ENCODE measurements at regions not wholly inside any gene's neighbourhood (a gene's known extent, or its start where the extent isn't known, plus 50 kb on each side); places are given as distances from the start of the nearest gene placed in this dataset.
A peak's percentile ranks its signal among the peaks of the same experiment; 100 is the strongest.

DNA sequence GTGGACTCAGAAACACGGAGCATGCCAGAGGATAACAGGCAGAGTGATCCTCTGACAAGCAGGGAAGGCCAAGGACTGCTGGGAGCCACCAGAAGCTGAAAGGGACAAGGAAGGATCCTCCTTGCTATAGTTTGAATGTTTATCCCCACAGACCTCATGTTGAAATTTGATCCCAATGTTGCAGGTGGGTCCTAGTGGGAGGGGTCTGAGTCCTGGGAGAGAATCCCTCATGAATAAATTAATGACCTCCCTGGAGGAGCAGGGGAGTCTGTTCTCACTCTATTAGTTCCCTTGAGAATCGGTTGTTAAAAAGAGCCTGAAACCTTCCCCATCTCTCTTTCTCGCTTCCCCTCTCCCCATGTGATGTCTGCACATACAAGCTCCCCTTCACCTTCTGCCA, 124.4 kb downstream of the FBXO15 start:
- TF ChIP-seq, protein P1, sequence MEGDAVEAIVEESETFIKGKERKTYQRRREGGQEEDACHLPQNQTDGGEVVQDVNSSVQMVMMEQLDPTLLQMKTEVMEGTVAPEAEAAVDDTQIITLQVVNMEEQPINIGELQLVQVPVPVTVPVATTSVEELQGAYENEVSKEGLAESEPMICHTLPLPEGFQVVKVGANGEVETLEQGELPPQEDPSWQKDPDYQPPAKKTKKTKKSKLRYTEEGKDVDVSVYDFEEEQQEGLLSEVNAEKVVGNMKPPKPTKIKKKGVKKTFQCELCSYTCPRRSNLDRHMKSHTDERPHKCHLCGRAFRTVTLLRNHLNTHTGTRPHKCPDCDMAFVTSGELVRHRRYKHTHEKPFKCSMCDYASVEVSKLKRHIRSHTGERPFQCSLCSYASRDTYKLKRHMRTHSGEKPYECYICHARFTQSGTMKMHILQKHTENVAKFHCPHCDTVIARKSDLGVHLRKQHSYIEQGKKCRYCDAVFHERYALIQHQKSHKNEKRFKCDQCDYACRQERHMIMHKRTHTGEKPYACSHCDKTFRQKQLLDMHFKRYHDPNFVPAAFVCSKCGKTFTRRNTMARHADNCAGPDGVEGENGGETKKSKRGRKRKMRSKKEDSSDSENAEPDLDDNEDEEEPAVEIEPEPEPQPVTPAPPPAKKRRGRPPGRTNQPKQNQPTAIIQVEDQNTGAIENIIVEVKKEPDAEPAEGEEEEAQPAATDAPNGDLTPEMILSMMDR (IDR thresholded peaks at IDR 0.05; ENCODE audit: unreplicated experiment) = no peak
- Mint-ChIP-seq H3K36me3 (ENCODE audit: insufficient read depth, unreplicated experiment) (no peaks in the 10 kb centered on the region), H3K9me3 (ENCODE audit: unreplicated experiment) (no peaks in the 10 kb centered on the region), H3K27ac (ENCODE audit: low read depth, unreplicated experiment) (no peak overlapping the region), H3K4me1 (ENCODE audit: insufficient read depth, unreplicated experiment) (no peaks in the 10 kb centered on the region), H3K4me3 (ENCODE audit: unreplicated experiment) (no peak overlapping the region), H3K27me3 (ENCODE audit: insufficient read depth, unreplicated experiment) (no peaks in the 10 kb centered on the region)
- CTCF ChIA-PET = interaction anchor here (1.2 kb wide), 1 partner anchor 44 kb away, joined by 3 read pairs; no protein-coding TSS in a partner anchor
- intact Hi-C loops (cut with micrococcal nuclease) = no loop called here
- DNase-seq (ENCODE audit: unreplicated experiment) = no peak
- POLR2A ChIA-PET = no interaction called here
- BruUV-seq (replicated peaks) = no TSS peak

DNA sequence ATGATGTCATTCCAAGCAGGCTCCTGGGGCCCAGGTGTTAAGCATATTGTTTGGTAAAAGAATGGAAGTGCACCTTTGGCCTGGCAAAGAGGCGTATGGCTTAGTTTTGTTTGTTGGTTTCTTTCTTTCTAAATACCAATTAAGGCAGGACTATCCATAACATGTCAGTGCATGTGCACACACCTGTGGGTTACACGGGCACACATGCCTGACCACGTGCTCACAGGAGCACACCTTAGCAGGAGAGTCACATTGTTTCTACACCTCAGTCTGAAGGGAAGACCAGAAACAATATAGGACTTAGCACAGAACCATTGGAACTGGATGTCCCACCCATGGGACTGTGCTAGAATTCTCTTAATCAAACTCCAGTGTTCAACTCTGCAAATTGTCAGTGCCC, 127.8 kb downstream of the FBXO15 start:
- H3K36me3 Mint-ChIP-seq (ENCODE audit: insufficient read depth, unreplicated experiment) = no peaks in the 10 kb centered on the region
- intact Hi-C loops (cut with micrococcal nuclease) = no loop called here
- ChIA-PET CTCF (no interaction called here), POLR2A (no interaction called here)
- no peaks in the 10 kb centered on the region for H3K9me3 Mint-ChIP-seq (ENCODE audit: unreplicated experiment)
- peaks cover 10% of the 10 kb centered on the region for H3K4me1 Mint-ChIP-seq (ENCODE audit: insufficient read depth, unreplicated experiment)
- no peak overlapping the region for H3K27ac Mint-ChIP-seq (ENCODE audit: low read depth, unreplicated experiment)
- H3K4me3 Mint-ChIP-seq (ENCODE audit: unreplicated experiment) = no peak overlapping the region
- TF ChIP-seq, protein P1 (IDR thresholded peaks at IDR 0.05; ENCODE audit: unreplicated experiment) = no peak
- no peak for DNase-seq (ENCODE audit: unreplicated experiment)
- no peaks in the 10 kb centered on the region for H3K27me3 Mint-ChIP-seq (ENCODE audit: insufficient read depth, unreplicated experiment)
- no TSS peak for BruUV-seq (replicated peaks)

DNA sequence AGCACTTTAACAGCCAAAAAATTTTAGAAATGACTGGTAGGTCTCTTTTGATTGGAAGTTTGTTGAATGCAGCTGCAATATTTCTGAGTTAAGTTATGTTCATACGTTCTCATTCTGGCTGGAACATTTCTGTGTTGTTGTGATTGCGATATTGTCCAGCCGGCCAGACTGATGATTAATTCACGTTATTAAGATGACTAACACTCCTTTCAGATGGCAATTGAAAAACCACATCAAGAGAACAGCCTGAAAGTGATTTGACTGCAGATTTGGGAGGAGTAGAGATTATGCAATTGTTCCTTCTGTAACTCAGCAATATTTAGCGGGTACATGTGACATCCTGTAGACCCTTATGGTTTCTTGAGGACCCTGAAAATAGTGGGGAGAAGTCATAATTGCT, 133.7 kb downstream of the FBXO15 start:
- CTCF ChIA-PET = no interaction called here
- peaks cover 29% of the 10 kb centered on the region for H3K4me1 Mint-ChIP-seq (ENCODE audit: insufficient read depth, unreplicated experiment)
- peak; percentile 91 for DNase-seq (ENCODE audit: unreplicated experiment)
- intact Hi-C loops (cut with micrococcal nuclease) = no loop called here
- H3K27ac Mint-ChIP-seq (ENCODE audit: low read depth, unreplicated experiment) = peak overlapping the region; percentile 67
- no peaks in the 10 kb centered on the region for H3K9me3 Mint-ChIP-seq (ENCODE audit: unreplicated experiment)
- H3K36me3 Mint-ChIP-seq (ENCODE audit: insufficient read depth, unreplicated experiment) = no peaks in the 10 kb centered on the region
- H3K27me3 Mint-ChIP-seq (ENCODE audit: insufficient read depth, unreplicated experiment) = no peaks in the 10 kb centered on the region
- no TSS peak for BruUV-seq (replicated peaks)
- POLR2A ChIA-PET = interaction anchor here (0.6 to 2.1 kb wide), 3 partner anchors 34 to 1166 kb away, joined by 3 to 6 read pairs (median 5); no protein-coding TSS in a partner anchor
- H3K4me3 Mint-ChIP-seq (ENCODE audit: unreplicated experiment) = no peak overlapping the region
- TF ChIP-seq, protein P1 (IDR thresholded peaks at IDR 0.05; ENCODE audit: unreplicated experiment) = no peak

DNA sequence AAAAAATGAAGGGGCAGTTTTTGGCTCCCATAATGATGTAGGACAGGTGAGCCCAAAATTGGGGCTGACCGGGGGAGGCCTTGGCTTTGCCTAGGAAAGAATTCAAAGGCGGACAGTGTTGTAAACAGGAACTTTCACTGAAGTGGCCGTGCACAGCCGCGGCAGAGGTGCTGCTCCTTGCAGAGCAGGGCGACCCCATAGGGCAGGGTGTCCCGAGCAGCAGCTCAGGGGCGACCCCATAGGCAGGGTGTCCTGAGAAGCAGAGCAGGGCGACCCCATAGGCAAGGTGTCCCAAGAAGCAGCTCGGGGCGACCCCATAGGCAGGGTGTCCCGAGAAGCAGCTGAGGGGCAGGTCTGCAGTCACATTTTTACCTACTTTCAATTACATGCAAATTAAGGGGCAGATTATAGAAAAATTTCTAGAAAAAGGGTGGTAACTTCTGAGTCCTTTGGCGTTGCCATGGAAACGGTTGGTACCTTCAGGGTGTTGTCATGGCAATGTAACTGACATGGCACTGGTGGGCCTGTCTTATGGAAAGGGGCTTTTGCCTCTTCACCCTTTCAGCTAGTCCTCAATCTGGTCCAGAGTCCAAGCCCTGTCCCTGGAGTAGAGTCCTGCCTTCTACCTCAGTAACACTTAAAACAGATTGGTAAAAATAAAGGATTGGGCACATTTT, 134.5 kb downstream of the FBXO15 start:
- POLR2A ChIA-PET = interaction anchor here (0.6 to 2.1 kb wide), 4 partner anchors 20 to 1165 kb away, joined by 3 to 6 read pairs (median 5); no protein-coding TSS in a partner anchor
- no peaks in the 10 kb centered on the region for H3K36me3 Mint-ChIP-seq (ENCODE audit: insufficient read depth, unreplicated experiment)
- DNase-seq (ENCODE audit: unreplicated experiment) = peak; percentile 18

More for the DNA sequence above, 134.5 kb downstream of the FBXO15 start:
- Mint-ChIP-seq H3K4me1 (ENCODE audit: insufficient read depth, unreplicated experiment) (peaks cover 29% of the 10 kb centered on the region), H3K27me3 (ENCODE audit: insufficient read depth, unreplicated experiment) (no peaks in the 10 kb centered on the region), H3K27ac (ENCODE audit: low read depth, unreplicated experiment) (peak overlapping the region; percentile 86), H3K9me3 (ENCODE audit: unreplicated experiment) (no peaks in the 10 kb centered on the region), H3K4me3 (ENCODE audit: unreplicated experiment) (no peak overlapping the region)
- no TSS peak for BruUV-seq (replicated peaks)
- intact Hi-C loops (cut with micrococcal nuclease) = no loop called here
- TF ChIP-seq, protein P1 (IDR thresholded peaks at IDR 0.05; ENCODE audit: unreplicated experiment) = no peak
- CTCF ChIA-PET = interaction anchor here (0.5 to 0.7 kb wide), 3 partner anchors 16 to 1915 kb away, joined by 3 read pairs; no protein-coding TSS in a partner anchor

Measured in MCF 10A (cell line).